ENCODE measurements at regions not wholly inside any gene's neighbourhood (a gene's known extent, or its start where the extent isn't known, plus 50 kb on each side); places are given as distances from the start of the nearest gene placed in this dataset.
"Not testable (repeated sequence)": the region's sequence is repeated elsewhere in the genome, so short reads cannot be mapped to it uniquely, and the experiment has no call there.

GRCh38 chr1:10914056-10914455, 98.4 kb upstream of the TARDBP start:
- no peak for DNase-seq

- no peak for DNase-seq
These were observed 96.9 kb upstream of the TARDBP start for GRCh38 chr1:10915594-10915993.

- DNase-seq, result no peak
These were observed 96.1 kb upstream of the TARDBP start for GRCh38 chr1:10916311-10916710.

GRCh38 chr1:10916991-10917390, 95.5 kb upstream of the TARDBP start:
- no peak for DNase-seq

- no peak for DNase-seq
These were observed 94.7 kb upstream of the TARDBP start for GRCh38 chr1:10917513-10918454.

- no peak for DNase-seq
These were observed 93.9 kb upstream of the TARDBP start for GRCh38 chr1:10918531-10918930.

GRCh38 chr1:10920063-10920626, 92.3 kb upstream of the TARDBP start:
- DNase-seq, result no peak

- not testable (repeated sequence) for DNase-seq
These were observed 90.0 kb upstream of the TARDBP start for GRCh38 chr1:10922315-10923060.

GRCh38 chr1:10924030-10924429, 88.4 kb upstream of the TARDBP start:
- no peak for DNase-seq

GRCh38 chr1:10928654-10929053, 83.8 kb upstream of the TARDBP start:
- no peak for DNase-seq

- DNase-seq, result no peak
These were observed 80.4 kb upstream of the TARDBP start for GRCh38 chr1:10932088-10932487.

- DNase-seq, result no peak
These were observed 78.2 kb upstream of the TARDBP start for GRCh38 chr1:10934150-10934818.

- DNase-seq, result no peak
These were observed 77.2 kb upstream of the TARDBP start for GRCh38 chr1:10935246-10935645.

- DNase-seq, result no peak
These were observed 76.7 kb upstream of the TARDBP start for GRCh38 chr1:10935724-10936123.

- DNase-seq, result no peak
These were observed 75.2 kb upstream of the TARDBP start for GRCh38 chr1:10936998-10937901.

- no peak for DNase-seq
These were observed 73.6 kb upstream of the TARDBP start for GRCh38 chr1:10938741-10939417.

- DNase-seq, result no peak
These were observed 72.6 kb upstream of the TARDBP start for GRCh38 chr1:10939654-10940450.

GRCh38 chr1:10940451-10940804, 72.0 kb upstream of the TARDBP start:
- DNase-seq, result no peak

- DNase-seq, result no peak
These were observed 71.6 kb upstream of the TARDBP start for GRCh38 chr1:10940838-10941237.

GRCh38 chr1:10941891-10942541, 70.4 kb upstream of the TARDBP start:
- no peak for DNase-seq
